ENCODE measurements at regions not wholly inside any gene's neighbourhood (a gene's known extent, or its start where the extent isn't known, plus 50 kb on each side); places are given as distances from the start of the nearest gene placed in this dataset.
"Not testable (repeated sequence)": the region's sequence is repeated elsewhere in the genome, so short reads cannot be mapped to it uniquely, and the experiment has no call there.

DNA sequence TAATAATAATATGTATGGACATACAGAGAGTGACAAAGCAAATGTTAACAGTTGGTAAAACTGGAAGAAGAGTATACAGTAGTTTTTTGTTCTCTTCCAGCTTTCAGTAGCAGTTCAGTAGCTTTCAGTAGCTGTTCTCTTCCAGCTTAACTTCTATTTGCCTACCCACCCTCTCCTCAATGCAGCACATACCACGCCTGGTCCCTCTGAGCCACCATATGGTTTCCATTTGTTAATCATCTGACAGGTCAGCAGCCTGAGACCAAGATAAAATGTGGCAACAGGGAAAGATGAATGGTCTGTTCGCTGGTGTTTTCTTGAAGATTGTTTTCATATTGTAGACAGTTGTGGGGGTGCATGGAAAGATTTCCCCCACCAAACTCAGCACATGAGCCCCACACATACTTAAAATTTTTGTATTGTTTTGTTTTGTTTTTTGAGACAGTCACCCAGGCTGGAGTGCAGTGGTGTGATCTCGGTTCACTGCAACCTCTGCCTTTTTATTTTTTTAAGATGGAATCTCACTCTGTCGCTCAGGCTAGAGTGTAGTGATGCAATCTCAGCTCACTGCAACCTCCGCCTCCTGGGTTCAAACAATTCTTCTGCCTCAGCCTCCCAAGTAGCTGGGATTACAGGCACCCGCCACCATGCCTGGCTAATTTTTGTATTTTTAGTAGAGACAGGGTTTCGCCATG lies 56.8 kb downstream of the ATP6V0E2 start:
- DNase-seq: not testable (repeated sequence)

DNA sequence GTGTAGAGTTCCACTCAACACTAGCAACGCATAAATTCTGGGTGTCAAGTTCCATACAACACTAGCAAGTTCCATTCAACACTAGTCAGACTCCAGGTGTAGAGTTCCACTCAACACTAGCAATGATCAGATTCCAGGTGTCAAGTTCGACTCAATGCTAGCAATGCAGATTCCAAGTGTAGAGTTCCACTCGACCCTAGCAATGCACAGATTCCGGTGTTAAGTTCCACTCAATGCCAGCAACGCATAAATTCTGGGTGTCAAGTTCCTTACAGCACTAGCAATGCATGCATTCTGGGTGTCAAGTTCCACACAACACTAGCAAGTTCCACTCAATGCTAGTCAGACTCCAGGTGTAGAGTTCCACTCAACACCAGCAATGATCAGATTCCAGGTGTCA lies 60.0 kb downstream of the ATP6V0E2 start:
- not testable (repeated sequence) for DNase-seq

DNA sequence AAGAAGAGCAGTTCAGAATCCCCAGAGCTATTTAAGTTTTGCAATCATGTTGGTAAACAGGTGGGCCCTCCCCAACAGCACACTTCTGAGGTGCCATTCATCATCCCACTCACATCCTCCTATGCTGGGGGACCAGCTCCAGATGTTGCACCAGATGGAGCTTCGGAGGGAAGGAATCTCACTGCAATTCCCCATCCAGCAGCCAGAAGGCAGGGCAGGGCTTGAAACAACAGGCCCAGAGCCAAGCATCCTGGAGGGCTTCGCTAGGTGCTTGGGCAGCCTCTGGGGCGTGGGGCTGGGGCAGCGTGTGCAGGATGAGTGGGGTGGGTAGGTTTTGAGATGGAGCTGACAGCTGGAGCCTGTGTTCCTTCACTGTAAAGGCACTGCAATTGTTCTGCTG lies 73.6 kb downstream of the ATP6V0E2 start:
- not testable (repeated sequence) for DNase-seq

DNA sequence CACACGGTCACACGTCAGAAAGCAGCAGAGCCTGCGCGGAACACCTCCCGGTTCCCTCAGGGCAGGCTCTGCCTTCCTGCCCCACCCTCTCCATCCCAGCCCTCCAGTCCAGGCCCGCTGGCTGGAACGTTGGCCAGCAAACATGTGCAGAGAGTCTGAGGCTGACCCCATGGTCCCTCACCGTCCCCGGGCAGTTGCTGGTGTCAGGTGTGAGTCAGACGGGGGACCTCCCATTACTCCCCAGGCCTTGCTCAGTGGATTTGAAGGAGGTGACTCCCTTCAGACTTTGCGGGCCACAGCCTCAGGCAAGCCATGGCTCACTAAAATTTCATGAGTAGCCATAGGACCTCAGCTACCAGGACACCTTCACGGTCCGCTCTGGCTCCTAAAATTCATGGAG lies 74.7 kb downstream of the ATP6V0E2 start:
- DNase-seq: not testable (repeated sequence)

DNA sequence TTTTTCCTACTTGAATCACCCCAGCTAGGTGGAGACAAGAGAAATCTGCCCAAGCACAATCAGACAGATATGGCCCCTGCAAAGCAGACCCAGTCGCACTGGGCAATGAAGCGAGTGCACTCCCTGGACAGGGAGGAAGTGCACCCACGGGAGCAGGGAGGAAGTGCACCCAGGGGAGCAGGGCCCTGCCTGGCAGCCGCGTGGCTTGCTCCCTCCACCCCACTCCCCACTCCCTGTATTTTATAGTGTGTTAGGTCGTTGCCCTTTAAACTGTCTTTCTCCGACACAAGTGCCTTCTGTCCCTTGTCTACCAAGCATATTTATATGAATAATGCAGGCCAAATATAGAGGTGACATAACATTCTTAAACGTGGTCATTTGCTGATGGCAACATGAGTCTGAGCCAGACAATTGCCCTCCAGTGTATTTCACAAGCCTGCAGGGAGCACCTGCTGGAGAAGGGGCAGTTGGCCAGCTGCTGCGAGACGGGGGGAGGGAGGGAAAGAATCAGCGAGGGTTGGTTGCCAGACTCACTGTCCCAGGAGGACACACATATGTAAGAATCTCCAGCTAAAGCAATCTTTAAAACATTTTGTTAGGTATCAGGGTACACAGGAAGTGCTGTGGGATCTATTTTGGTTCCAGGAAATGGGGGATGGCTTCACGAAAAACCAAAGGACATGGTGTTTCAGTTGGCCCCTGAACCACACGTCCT lies 76.3 kb downstream of the ATP6V0E2 start:
- not testable (repeated sequence) for DNase-seq

DNA sequence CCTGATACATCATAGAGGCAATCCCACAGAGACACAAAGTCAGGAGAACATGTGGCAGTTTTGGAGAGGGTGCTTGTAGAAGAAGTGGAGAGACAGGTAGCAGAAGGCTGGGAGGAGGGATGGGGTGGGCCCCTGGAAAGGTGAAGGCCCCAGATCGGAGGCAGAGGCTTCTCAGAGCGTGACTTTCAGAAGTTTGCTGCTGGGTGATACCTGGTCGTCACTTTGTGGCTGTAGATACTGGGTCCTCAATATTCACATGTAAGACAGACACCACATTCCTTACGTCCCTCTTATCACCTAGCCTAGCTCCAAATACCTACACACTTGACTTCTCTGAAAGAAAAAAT lies 76.8 kb downstream of the ATP6V0E2 start:
- DNase-seq: not testable (repeated sequence)

DNA sequence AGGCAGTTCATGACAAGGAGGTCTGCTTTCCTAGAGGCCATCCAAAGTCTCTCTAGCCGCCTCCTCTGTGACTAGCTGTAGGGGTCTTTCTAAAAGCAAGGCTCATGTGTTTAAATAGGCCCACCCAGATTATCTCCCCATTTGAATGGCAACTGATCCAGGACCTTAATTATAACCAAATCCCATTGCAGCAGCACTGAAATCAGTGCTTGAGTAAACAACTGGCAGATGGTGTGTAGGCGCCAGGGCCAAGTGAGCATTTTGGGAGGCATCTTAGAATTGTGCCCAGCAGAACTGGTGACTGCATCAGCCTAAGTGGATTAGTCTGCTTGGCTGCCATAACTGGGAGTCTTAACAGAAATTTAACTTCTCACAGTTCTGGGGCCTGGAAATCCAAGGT lies 77.8 kb downstream of the ATP6V0E2 start:
- not testable (repeated sequence) for DNase-seq

DNA sequence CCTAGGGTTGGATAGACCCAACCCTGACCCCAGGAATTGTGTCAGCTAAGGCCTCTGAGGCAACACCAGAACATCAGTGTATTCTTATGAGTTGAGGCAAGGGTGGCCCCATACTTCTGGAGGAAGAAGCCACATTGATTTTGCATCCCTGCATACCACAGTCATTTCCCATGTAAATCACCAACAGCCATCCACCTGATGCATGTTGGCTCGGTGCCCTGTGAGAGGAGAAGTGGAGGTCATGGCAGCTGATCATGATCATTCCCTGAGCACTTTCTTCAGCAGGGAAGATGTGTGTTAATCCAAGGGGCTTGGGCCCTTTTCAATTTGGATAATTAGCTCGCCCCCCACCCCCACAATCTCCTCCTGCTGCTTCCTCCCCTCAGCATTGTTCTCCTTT lies 85.1 kb downstream of the ATP6V0E2 start:
- not testable (repeated sequence) for DNase-seq

DNA sequence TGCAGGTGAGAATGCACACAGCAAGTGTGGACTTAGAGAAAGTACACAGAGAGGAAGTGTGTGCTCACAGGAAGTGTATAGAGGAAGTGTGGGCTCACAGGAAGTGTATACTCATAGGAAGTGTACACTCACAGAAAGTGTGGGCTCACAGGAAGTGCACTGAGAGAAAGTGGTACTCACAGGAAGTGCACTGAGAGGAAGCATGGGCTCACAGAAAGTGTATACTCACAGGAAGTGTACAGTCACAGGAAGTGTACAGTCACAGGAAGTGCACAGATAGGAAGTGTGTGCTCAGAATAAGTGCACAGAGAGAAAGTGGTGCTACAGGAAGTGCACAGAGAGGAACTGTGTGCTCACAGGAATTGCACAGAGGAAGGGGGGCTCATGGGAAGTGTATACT lies 87.1 kb downstream of the ATP6V0E2 start:
- DNase-seq: not testable (repeated sequence)

DNA sequence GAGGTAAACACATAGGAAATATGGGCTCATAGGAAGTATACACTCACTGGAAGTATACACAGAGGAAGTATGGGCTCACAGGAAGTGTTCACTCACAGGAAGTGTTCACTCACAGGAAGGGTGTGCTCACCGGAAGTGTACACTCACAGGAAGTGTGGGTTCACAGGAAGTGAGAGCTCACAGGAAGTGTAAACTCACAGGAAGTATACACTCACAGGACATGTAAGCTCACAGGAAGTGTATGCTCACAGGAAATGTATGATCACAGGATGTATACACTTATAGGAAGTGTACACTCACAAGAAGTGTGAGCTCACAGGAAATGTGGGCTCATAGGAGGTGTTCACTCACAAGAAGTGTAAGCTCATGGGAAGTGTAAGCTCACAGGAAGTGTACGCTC lies 88.1 kb downstream of the ATP6V0E2 start:
- DNase-seq: not testable (repeated sequence)

DNA sequence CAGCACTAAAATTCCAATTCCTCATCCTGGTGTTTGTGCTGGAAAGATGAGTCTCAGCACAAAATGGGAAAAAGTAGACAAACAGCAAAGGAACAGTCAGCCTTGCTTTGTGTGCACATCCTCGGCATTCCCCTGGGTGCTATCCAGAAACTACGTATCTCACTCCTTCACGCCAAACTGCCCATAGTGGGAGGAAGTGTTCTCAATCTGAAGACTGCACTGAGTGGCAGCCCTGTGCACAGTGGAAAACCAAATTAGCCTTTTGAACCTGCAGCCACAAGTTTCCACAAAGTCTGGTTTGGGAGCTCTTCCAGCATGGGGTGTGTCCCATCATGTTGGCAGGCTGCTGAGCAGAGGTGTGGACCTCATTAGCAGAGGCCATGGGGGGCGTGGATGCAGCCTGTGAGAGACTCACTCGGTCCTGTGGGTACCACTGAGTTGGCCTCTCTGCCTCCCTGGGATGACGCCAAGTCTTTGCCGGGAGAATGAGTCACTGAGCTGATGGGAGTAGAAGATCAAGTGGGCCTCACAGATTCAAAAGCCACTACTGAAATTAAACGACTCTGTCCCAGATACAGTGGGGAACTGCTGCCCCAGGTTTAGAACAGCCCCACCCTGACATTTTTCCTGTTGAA lies 89.0 kb downstream of the ATP6V0E2 start:
- not testable (repeated sequence) for DNase-seq

DNA sequence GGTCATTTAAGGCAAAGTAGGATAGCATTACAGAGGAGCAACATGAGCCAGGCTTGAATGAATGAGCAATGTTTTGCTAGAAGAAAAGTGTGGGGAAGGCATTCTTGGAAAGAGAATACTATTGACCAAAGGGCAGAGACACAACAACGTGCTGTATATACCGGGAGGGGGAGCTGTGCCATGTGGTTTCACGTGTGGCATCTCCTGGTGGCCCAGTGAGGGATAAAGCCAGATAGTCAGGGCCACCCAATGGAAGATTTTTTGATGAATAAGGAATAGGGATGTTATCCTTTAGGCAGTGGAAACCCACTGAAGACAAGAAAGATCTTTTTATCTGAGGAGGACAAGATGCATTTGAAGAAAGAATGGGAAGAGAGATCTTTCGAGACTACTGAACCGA lies 90.2 kb downstream of the ATP6V0E2 start:
- DNase-seq: not testable (repeated sequence)

DNA sequence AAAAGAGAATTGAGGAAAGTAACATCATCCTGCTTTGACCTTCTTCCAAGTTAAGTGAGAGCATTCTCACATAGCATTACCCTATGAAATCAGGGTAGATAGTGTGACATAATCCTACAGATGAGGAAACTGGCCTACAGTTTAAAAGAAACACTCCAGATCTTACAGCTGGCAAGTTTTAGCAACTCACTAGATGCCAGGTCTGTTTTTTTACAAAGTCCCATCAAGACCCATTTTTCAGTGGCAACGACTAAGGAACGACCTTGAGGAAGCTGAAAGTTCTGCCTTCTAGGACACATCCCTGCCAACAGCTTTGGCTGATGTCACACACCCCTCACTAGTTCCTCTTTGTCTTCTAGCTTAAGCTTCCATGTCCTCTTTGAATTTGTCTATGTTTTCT lies 92.7 kb downstream of the ATP6V0E2 start:
- not testable (repeated sequence) for DNase-seq

DNA sequence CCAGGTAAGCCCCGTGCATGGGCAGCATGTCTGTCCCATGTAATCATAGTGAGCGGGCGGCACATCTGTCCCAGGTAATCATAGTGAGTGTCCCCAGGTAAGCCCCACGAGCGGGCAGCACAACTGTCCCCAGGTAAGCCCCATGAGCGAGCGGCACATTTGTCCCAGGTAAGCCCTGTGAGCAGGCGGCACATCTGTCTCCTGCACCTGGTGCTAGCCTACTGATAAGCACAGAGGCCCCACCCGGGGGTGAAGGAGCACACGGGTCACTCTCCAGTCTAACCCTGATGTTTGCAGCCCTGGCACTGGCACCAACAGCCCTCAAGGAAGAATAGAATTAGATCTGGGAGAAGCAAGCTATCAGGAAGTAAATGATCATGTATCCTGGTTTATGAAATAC lies 99.2 kb downstream of the ATP6V0E2 start:
- DNase-seq: not testable (repeated sequence)

DNA sequence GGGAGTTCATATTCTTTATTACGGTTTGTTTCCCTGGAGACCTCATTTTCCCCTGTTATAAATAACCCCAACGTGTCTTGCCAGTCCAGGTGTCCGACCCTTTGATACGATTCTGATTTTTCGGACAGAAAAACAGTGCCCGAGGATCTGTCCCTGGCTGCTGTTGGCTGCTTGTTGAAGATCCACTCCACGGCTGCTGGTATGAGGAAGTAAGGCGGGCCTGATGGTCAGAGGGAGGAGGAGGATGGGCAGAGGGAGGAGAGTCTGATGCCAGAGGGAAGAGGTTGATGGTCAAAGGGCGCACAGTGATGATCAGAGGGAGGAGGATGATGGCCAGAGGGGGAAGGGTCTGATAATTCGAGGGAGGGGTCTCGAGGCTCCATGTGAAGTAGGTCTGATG lies 99.9 kb downstream of the ATP6V0E2 start:
- not testable (repeated sequence) for DNase-seq

DNA sequence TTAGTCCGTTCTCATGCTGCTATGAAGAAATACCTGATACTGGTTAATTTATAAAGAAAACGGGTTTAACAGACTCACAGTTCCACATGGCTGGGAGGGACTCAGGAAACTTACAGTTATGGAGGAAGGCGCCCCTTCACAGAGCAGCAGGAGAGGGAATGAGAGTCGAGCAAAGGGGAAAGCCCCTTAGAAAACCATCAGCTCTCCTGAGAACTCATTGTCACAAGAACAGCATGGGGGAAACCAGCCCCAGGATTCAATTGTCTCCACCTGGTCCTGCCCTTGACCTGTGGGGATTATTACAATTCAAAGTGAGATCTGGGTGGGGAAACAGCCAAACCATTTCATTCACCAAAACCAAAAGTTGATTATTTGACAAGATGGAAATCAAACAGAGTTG lies 101.8 kb downstream of the ATP6V0E2 start:
- not testable (repeated sequence) for DNase-seq

DNA sequence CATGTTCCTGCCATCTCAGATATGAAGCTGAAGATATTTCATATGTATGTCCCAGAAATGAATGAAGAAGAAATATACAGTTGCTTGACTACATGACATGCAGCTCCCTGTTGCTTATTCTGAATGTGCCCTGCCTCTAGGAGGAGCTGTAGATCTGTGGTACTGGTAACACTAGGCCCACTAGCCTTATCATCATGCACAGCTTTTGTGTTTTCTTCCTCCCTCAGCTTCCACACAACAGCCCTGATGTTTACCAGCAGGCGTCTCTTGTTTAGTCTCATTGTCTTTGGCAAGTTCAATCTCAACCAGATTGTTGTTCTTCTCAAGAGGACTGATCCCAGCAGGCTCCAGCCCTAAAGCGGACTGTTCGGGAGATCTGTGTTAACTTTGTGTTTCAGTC lies 104.8 kb downstream of the ATP6V0E2 start:
- not testable (repeated sequence) for DNase-seq

DNA sequence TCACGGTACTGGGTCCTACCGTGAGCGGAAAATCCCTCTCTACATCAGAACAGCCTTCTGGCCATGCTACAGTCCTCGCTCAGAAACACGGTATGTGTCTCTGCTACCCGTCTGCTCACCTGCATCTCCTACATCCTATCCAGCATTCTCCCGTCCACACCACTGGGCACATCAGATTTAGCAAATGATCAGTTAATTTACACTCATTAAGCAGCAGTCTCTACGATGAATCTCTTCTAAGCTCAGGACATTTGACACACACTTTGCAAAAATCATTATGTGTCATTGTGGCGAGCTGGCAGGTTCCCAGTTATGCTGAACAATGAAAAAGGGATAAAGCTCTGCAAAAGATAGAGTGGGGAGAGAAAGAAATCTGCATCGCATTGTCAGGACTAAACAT lies 105.2 kb downstream of the ATP6V0E2 start:
- not testable (repeated sequence) for DNase-seq

DNA sequence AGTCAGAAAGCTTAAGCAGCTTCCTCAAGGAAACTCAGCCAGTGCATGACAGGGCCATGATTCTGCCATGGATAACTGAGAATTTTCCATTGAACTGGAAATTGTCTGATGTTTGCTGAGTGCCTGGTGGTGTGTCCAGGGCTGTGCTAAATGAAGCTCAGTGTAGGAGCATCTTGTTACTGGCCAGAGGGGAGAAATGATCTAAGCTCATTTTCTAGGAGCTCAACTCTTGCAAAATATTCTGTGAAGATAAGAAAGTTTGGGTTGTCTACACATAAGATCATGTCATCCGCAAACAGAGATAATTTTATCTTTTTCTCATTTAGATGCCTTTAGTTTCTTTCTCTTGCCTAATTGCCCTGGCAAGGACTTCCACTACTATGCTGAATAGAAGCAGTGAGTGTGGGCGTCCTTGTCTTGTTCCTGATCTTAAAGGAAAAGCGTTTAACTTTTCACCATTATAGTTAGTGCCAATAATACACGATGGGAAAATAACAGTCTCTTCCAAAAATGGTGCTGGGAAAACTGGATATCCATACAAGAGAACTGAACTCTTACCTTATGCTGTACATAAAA lies 108.9 kb downstream of the ATP6V0E2 start:
- DNase-seq: not testable (repeated sequence)

DNA sequence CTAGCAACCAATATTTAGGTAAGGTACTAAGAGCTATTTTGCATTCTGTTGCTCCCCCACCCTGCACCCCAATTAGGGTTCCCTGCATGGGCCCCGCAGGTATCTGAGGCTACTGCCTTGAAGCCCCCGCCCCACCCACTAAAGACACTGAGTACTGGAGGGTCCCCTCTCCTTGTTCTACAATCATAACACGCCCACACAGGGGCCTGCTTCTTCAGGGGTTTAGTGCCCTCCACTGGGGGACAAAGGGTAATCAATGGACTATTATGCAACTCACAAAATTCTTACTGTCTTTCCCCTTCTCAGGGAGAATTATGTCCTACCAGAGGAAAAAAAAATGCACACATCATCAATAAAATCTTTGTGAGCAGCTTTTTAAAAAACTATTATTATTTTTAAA lies 113.1 kb downstream of the ATP6V0E2 start:
- DNase-seq: not testable (repeated sequence)

DNA sequence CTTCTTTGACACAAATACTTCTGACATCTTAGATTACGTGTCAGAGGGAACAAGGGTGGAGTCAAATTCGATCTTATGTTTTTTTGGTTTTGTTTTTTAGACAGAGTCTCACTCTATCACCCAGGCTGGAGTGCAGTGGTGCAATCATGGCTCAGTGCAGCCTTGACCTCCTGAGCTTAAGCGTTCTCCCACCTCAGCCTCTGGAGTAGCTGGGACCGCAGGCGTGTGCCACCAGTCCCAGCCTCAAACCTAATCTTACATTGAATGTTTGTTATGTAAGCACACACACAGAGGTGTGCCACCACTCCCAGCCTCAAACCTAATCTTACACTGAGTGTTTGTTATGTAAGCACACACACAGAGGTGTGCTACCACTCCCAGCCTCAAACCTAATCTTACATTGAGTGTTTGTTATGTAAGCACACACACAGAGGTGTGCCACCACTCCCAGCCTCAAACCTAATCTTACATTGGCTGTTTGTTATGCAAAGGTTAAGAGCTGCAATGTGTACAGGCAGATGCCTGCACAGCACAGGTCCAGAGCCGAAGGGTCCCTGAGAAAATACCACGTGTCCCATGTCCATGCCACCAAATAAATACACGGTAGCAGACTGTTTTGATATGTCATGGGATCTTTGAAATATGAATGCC lies 118.0 kb downstream of the ATP6V0E2 start:
- not testable (repeated sequence) for DNase-seq

DNA sequence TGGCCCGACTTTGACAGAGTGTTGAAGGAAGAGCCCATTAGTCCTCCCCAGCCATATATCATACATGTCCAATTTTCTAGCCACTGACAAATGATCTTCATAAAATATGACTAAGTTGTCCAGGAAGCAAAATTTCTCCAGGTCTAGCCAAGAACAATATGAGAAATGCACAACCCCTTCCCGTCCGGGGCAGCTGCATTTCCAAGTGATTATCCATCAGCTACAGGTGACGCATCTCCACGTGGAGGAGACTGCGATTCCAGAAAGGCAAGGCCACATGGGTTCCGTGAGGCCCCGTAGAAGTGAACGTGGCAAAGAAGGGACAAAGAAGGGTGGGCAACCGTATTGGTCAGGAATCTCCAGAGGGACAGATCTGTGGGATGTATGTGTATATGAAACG lies 118.6 kb downstream of the ATP6V0E2 start:
- not testable (repeated sequence) for DNase-seq

Measured in islet precursor cell (in vitro differentiated cells).